ENCODE measurements at regions not wholly inside any gene's neighbourhood (a gene's known extent, or its start where the extent isn't known, plus 50 kb on each side); places are given as distances from the start of the nearest gene placed in this dataset.

GRCh38 chr22:46051646-46052045 is 74.7 kb upstream of the WNT7B start:
- DNase-seq (ENCODE audit: low read depth, low spot score), result no peak
- no peak overlapping the region for H3K4me3 ChIP-seq (ENCODE audit: low read length)

GRCh38 chr22:46052331-46052771 is 75.4 kb upstream of the WNT7B start:
- no peak overlapping the region for H3K4me3 ChIP-seq (ENCODE audit: low read length)
- no peak for DNase-seq (ENCODE audit: low read depth, low spot score)

- no peak overlapping the region for H3K4me3 ChIP-seq (ENCODE audit: low read length)
- no peak for DNase-seq (ENCODE audit: low read depth, low spot score)
These were observed 76.0 kb upstream of the WNT7B start for GRCh38 chr22:46052801-46053562.

- DNase-seq (ENCODE audit: low read depth, low spot score), result no peak
- H3K4me3 ChIP-seq (ENCODE audit: low read length), result peak overlapping the region; percentile 57
These were observed 76.7 kb upstream of the WNT7B start for GRCh38 chr22:46053563-46054090.

- DNase-seq (ENCODE audit: low read depth, low spot score), result no peak
- peak overlapping the region; percentile 57 for H3K4me3 ChIP-seq (ENCODE audit: low read length)
These were observed 77.4 kb upstream of the WNT7B start for GRCh38 chr22:46054091-46055073.

- no peak for DNase-seq (ENCODE audit: low read depth, low spot score)
- H3K4me3 ChIP-seq (ENCODE audit: low read length), result no peak overlapping the region
These were observed 78.4 kb upstream of the WNT7B start for GRCh38 chr22:46055181-46055875.

GRCh38 chr22:46055911-46056545 is 79.1 kb upstream of the WNT7B start:
- DNase-seq (ENCODE audit: low read depth, low spot score), result no peak

GRCh38 chr22:46056546-46057245 is 79.7 kb upstream of the WNT7B start:
- no peak overlapping the region for H3K4me3 ChIP-seq (ENCODE audit: low read length)
- no peak for DNase-seq (ENCODE audit: low read depth, low spot score)

More at GRCh38 chr22:46055911-46056545, 79.1 kb upstream of the WNT7B start:
- no peak overlapping the region for H3K4me3 ChIP-seq (ENCODE audit: low read length)

- no peak overlapping the region for H3K4me3 ChIP-seq (ENCODE audit: low read length)
- no peak for DNase-seq (ENCODE audit: low read depth, low spot score)
These were observed 80.5 kb upstream of the WNT7B start for GRCh38 chr22:46057246-46058090.

GRCh38 chr22:46058091-46058420 is 81.1 kb upstream of the WNT7B start:
- no peak overlapping the region for H3K4me3 ChIP-seq (ENCODE audit: low read length)
- no peak for DNase-seq (ENCODE audit: low read depth, low spot score)

- no peak overlapping the region for H3K4me3 ChIP-seq (ENCODE audit: low read length)
- no peak for DNase-seq (ENCODE audit: low read depth, low spot score)
These were observed 81.9 kb upstream of the WNT7B start for GRCh38 chr22:46058591-46059519.

GRCh38 chr22:46060292-46061123 is 83.5 kb upstream of the WNT7B start:
- DNase-seq (ENCODE audit: low read depth, low spot score), result no peak
- no peak overlapping the region for H3K4me3 ChIP-seq (ENCODE audit: low read length)

GRCh38 chr22:46061124-46061500 is 84.2 kb upstream of the WNT7B start:
- H3K4me3 ChIP-seq (ENCODE audit: low read length), result no peak overlapping the region
- DNase-seq (ENCODE audit: low read depth, low spot score), result no peak

GRCh38 chr22:46061501-46062231 is 84.7 kb upstream of the WNT7B start:
- no peak for DNase-seq (ENCODE audit: low read depth, low spot score)

GRCh38 chr22:46062232-46062615 is 85.3 kb upstream of the WNT7B start:
- no peak for DNase-seq (ENCODE audit: low read depth, low spot score)
- H3K4me3 ChIP-seq (ENCODE audit: low read length), result no peak overlapping the region

More at GRCh38 chr22:46061501-46062231, 84.7 kb upstream of the WNT7B start:
- H3K4me3 ChIP-seq (ENCODE audit: low read length), result no peak overlapping the region

Data from Jurkat, Clone E6-1 (cell line).